Kidney epithelial cell (primary cell): ENCODE measurements at regions not wholly inside any gene's neighbourhood (a gene's known extent, or its start where the extent isn't known, plus 50 kb on each side); places are given as distances from the start of the nearest gene placed in this dataset.

ENCODE experiments used
- DNase-seq: peaks from one replicate; pipeline ENCODE4 v3.0.0-alpha.2; 2010; ENCODE audit warnings: low read depth
- H3K27me3 ChIP-seq: 2 replicates; pipeline ENCODE4 v1.6.0; 2011; ENCODE audit warnings: low read length; ENCODE audit not compliant: control insufficient read depth, insufficient read depth
- H3K36me3 ChIP-seq: 2 replicates; pipeline ENCODE4 v1.5.1; 2011; ENCODE audit warnings: low read length; ENCODE audit not compliant: control insufficient read depth, insufficient read depth
- H3K4me3 ChIP-seq: 2 replicates; pipeline ENCODE4 v1.5.1; 2011; ENCODE audit warnings: low read depth, mild to moderate bottlenecking, control low read depth, low read length
- CTCF ChIP-seq: IDR thresholded peaks from 2 replicates; pipeline ENCODE4 v1.5.1; 2011; ENCODE audit warnings: mild to moderate bottlenecking, moderate library complexity, low read length, control low read depth, inconsistent platforms; ENCODE audit not compliant: insufficient read depth, poor library complexity, severe bottlenecking

GRCh38 chr4:14888790-14889572, 113.3 kb upstream of the CPEB2 start:
- no peak for DNase-seq
- H3K4me3 ChIP-seq = no peak overlapping the region
- H3K27me3 ChIP-seq = no peaks in the 10 kb centered on the region
- H3K36me3 ChIP-seq = no peaks in the 10 kb centered on the region
- TF ChIP-seq CTCF = no peak

GRCh38 chr4:14892563-14892962, 109.7 kb upstream of the CPEB2 start:
- no peak for TF ChIP-seq CTCF
- DNase-seq = no peak
- Histone ChIP-seq H3K27me3 (no peaks in the 10 kb centered on the region), H3K4me3 (no peak overlapping the region), H3K36me3 (no peaks in the 10 kb centered on the region)

DNA sequence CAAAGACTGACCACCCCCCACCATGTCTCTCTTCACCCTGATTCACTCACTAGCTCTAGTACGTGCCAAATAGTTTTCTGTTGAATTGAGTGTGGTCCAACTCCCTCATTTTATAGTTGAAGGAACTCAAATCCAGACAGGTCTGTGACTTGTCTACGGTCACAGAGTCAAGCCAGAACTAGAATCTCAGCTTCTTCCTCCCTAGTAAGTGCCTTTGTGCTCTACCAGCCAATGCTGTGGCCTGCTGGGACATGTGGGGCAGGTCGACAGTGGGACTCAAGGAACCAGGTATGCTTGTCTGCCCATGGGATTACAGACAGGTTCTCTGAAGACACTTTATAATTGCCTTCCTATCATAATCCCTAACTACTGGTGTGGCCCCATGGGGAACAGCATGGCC, 108.6 kb upstream of the CPEB2 start:
- no peak overlapping the region for H3K4me3 ChIP-seq
- H3K36me3 ChIP-seq = no peaks in the 10 kb centered on the region
- H3K27me3 ChIP-seq = no peaks in the 10 kb centered on the region
- no peak for TF ChIP-seq CTCF
- DNase-seq = no peak

DNA sequence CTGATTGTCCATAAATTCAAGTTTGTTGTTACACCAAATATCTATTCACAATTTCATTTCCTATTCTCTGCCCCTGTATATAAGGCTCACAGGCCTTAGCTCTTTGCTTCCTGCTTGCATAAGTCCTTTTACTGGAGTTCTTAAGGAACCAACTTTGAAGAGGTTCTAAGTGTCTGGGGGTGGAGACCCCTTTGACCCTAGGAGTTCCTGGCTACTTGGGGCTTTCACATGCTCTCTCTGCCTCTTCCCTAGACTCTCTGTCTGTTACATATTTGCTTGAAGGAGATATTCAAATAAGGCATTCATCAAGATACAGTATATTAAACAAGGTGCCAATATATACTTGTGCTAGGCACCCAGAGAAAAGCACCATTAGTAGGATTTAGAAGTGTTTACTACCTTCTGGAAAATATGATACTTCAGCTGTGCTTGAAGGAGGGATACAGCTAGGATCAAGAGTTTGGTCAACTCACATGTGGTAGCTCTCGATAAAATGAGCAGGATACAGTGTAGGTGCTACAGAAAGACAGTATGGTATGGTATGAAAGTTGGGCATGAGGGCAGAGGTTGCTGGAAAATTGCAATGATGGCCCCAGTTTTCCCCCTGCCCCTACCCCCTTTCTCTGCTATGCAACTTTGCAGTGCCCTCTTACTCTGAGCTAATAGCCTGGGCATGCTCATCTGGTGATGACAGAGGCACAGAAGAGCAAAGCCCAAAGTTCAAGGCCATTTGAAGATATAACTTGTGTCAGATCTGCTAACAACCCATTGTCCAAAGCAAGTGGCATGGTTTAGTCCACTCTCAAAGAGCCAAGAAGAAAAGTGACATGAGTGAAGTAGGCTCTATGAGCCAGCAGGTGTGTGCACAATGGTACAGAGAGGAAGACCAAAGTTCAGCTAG, 107.6 kb upstream of the CPEB2 start:
- no peak overlapping the region for H3K4me3 ChIP-seq
- no peaks in the 10 kb centered on the region for H3K36me3 ChIP-seq
- no peaks in the 10 kb centered on the region for H3K27me3 ChIP-seq
- TF ChIP-seq CTCF = no peak
- DNase-seq = no peak

DNA sequence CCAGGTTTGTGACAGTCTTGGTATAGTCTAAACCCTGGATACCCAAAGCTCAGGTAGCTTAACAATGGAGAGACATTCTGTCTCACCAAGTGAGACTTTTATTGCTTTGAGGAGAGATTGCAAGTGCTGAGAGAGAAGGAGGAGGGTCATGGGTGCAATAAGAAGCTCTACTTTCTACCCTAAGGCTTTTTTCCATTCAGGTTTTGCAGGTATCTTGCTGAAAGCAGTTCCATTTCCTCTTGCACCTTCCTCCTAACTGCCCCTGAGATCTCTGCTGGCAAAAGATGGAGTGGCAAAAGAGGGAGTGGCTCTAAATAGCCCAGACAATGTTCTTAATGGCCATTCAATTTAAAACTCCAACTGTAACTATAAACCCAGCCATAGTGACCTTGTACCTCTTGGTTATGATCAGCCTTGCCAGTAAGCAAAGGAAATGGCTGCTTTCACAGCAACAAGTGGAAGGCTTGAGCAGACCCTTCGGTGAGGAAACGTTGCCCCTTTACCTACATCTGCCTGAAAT, 105.6 kb upstream of the CPEB2 start:
- H3K27me3 ChIP-seq = no peaks in the 10 kb centered on the region
- no peak overlapping the region for H3K4me3 ChIP-seq
- no peaks in the 10 kb centered on the region for H3K36me3 ChIP-seq
- no peak for TF ChIP-seq CTCF
- no peak for DNase-seq
